ENCODE measurements at regions not wholly inside any gene's neighbourhood (a gene's known extent, or its start where the extent isn't known, plus 50 kb on each side); places are given as distances from the start of the nearest gene placed in this dataset.

DNA sequence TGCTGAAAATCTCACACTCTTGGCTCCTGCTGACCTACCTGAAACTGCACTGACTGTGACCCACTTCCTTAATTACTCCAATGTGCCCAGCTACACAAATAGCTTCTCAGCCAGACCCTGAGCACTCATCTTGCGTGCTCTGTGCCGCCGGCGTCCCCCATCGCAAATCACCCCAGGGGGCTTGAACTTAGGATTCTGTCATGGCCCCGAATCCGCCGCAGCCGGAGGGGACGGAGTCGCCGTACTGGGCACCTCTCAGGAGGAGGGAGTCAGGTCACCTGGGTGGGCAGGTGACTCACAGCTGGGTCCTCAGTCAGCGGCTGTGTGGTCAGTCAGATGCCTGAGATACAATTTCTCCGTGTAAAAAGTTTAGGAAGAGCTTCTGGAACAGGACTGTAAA lies 804.9 kb upstream of the SALL3 start:
- DNase-seq (ENCODE audit: low read depth) = no peak
- TF ChIP-seq CTCF (IDR thresholded peaks at IDR 0.05; ENCODE audit: control insufficient read depth, insufficient read depth, low read depth, low read length, missing control alignments) = no peak
- H3K4me3 ChIP-seq (ENCODE audit: control insufficient read depth, low read depth, low read length) = no peak overlapping the region

DNA sequence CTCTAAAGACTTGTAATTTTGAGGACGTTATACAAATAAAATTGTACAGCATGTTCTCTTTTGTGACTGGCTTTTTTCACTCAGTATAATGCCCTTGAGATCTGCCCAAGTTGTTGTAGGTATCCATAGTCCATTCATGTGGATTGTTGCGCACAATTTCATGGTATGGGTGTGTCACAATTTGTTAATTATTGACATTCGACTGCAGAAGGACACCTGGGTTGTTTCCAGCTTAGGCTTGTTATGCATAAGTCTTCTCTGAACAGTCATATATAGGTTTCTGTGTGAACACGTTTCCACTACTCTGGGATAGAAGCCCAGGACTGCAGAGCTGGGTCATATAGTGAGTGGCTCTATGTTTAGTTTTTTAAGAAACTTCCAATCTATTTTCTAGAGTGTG lies 800.8 kb upstream of the SALL3 start:
- no peak overlapping the region for H3K4me3 ChIP-seq (ENCODE audit: control insufficient read depth, low read depth, low read length)
- no peak for DNase-seq (ENCODE audit: low read depth)
- TF ChIP-seq CTCF (IDR thresholded peaks at IDR 0.05; ENCODE audit: control insufficient read depth, insufficient read depth, low read depth, low read length, missing control alignments) = no peak

GRCh38 chr18:78180741-78181140 lies 798.9 kb upstream of the SALL3 start:
- no peak for DNase-seq (ENCODE audit: low read depth)
- H3K4me3 ChIP-seq (ENCODE audit: control insufficient read depth, low read depth, low read length) = no peak overlapping the region
- TF ChIP-seq CTCF (IDR thresholded peaks at IDR 0.05; ENCODE audit: control insufficient read depth, insufficient read depth, low read depth, low read length, missing control alignments) = no peak

- H3K4me3 ChIP-seq (ENCODE audit: control insufficient read depth, low read depth, low read length) = no peak overlapping the region
- no peak for TF ChIP-seq CTCF (IDR thresholded peaks at IDR 0.05; ENCODE audit: control insufficient read depth, insufficient read depth, low read depth, low read length, missing control alignments)
- no peak for DNase-seq (ENCODE audit: low read depth)
These were observed 795.8 kb upstream of the SALL3 start for GRCh38 chr18:78183815-78184214.

DNA sequence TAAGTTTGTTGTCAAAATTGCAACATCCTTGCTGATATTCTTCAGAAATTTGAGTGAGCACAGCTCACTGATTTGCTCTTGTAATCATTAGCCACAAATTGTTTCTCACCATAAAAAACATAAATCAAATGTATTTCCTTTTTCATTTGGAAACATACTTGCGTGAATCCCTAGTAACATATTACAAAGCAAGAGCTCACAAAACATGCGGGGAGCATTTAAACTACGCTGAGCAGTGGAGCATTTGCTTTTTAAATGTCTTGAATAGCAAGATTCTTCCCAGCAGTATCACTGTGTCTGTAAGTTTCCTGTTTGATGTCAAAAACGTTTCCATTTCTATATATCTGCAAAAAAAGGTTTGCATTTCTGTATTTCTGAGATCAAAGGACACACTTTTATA lies 788.3 kb upstream of the SALL3 start:
- no peak for DNase-seq (ENCODE audit: low read depth)
- H3K4me3 ChIP-seq (ENCODE audit: control insufficient read depth, low read depth, low read length) = no peak overlapping the region
- TF ChIP-seq CTCF (IDR thresholded peaks at IDR 0.05; ENCODE audit: control insufficient read depth, insufficient read depth, low read depth, low read length, missing control alignments) = no peak

DNA sequence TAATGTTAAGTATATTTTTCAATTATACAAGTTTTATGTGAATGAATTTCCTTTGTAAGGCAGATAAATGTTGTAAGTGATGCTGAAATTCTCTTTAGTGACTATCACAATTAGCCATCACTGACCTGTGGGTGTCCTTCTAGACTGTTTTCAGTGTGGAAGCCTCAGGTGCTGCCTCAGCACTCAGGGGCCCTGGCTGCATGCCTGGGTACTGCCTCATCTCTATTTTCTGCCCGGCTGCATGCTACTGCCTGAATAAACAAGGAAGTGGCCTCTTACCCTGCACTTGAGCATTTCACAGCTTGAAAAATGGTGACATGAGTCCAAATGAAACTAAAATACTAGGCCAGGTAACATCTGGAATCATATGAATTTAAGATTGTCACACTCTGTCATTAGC lies 787.6 kb upstream of the SALL3 start:
- no peak for TF ChIP-seq CTCF (IDR thresholded peaks at IDR 0.05; ENCODE audit: control insufficient read depth, insufficient read depth, low read depth, low read length, missing control alignments)
- DNase-seq (ENCODE audit: low read depth) = no peak

DNA sequence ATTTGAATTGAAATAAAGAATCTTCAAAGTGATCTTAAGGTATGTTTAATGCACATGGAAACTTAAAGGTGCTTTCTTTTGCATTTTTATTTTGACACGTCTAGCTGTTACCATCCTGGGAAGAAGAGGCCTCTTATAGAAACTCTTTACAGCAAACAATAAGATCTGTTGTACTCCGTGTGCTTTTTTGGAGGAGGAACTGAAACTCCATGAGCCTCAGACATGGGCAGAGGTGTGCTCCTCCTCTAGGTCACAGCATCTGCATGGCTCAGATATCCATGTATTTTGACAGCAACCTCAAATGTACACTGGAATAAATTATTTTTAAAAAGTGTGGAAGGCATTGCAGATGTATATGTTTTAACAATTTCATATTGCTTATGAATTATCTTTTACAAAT lies 783.3 kb upstream of the SALL3 start:
- no peak for TF ChIP-seq CTCF (IDR thresholded peaks at IDR 0.05; ENCODE audit: control insufficient read depth, insufficient read depth, low read depth, low read length, missing control alignments)
- DNase-seq (ENCODE audit: low read depth) = no peak
- no peak overlapping the region for H3K4me3 ChIP-seq (ENCODE audit: control insufficient read depth, low read depth, low read length)

More for the DNA sequence above, 787.6 kb upstream of the SALL3 start:
- no peak overlapping the region for H3K4me3 ChIP-seq (ENCODE audit: control insufficient read depth, low read depth, low read length)

Data from AG09309 (cell line).